ENCODE measurements at regions not wholly inside any gene's neighbourhood (a gene's known extent, or its start where the extent isn't known, plus 50 kb on each side); places are given as distances from the start of the nearest gene placed in this dataset.

GRCh38 chr7:136717910-136718557 is 150.4 kb upstream of the CHRM2 start:
- TF ChIP-seq MAX (IDR thresholded peaks at IDR 0.05) = no peak
- no peak for TF ChIP-seq CTCF (IDR thresholded peaks at IDR 0.05; ENCODE audit: control extremely low read depth in 1 of 3, insufficient read depth in 1 of 3, low read depth in 1 of 3, low read length in 3 of 3)
- TF ChIP-seq POU5F1 (IDR thresholded peaks at IDR 0.05; ENCODE audit: low read depth, low read length) = no peak
- TF ChIP-seq SAP30 (IDR thresholded peaks at IDR 0.05; ENCODE audit: insufficient read depth, insufficient replicate concordance, low read length) = no peak
- no peak for TF ChIP-seq ASH2L (IDR thresholded peaks at IDR 0.05; ENCODE audit: low read length)
- TF ChIP-seq POLR2AphosphoS5 (IDR thresholded peaks at IDR 0.05; ENCODE audit: low read depth, low read length) = no peak
- no peak for TF ChIP-seq POLR2A (IDR thresholded peaks at IDR 0.05; ENCODE audit: control extremely low read depth in 1 of 2, low read depth in 2 of 2, low read length in 2 of 2)
- no peak for TF ChIP-seq JUND (IDR thresholded peaks at IDR 0.05; ENCODE audit: low read length)
- no peak for TF ChIP-seq ATF3 (IDR thresholded peaks at IDR 0.05; ENCODE audit: insufficient read depth, low read depth, low read length)
- no peak for TF ChIP-seq GABPA (IDR thresholded peaks at IDR 0.05; ENCODE audit: borderline replicate concordance, insufficient read depth, low read length)
- no peak for TF ChIP-seq CHD2 (IDR thresholded peaks at IDR 0.05; ENCODE audit: low read length)
- TF ChIP-seq RFX5 (IDR thresholded peaks at IDR 0.05; ENCODE audit: borderline replicate concordance, low read depth, low read length) = no peak
